Erythroblast (primary cell): ENCODE measurements at regions not wholly inside any gene's neighbourhood (a gene's known extent, or its start where the extent isn't known, plus 50 kb on each side); places are given as distances from the start of the nearest gene placed in this dataset.

ENCODE experiments used
- DNase-seq, 2 experiments: peaks; one replicate each; lab custom pipeline; 2025; lab: John Stamatoyannopoulos, UW
- GATA1 ChIP-seq: IDR thresholded peaks from 2 replicates; pipeline ENCODE4 v1.6.1; 2011; ENCODE audit warnings: low read depth, mild to moderate bottlenecking, control low read depth, low read length, moderate library complexity
- POLR2A ChIP-seq: IDR thresholded peaks from 2 replicates; pipeline ENCODE4 v1.6.1; 2011; ENCODE audit warnings: mild to moderate bottlenecking, low read length

- TF ChIP-seq POLR2A (no peak), GATA1 (no peak)
- no peak for DNase-seq
Observed at GRCh38 chr2:145079641-145080040, 559.7 kb upstream of the ZEB2 start.

GRCh38 chr2:145078923-145079322 is 559.0 kb upstream of the ZEB2 start:
- TF ChIP-seq GATA1, result no peak
- TF ChIP-seq POLR2A, result no peak
- no peak for DNase-seq

GRCh38 chr2:145076085-145076484 is 556.2 kb upstream of the ZEB2 start:
- no peak for DNase-seq
- TF ChIP-seq GATA1 (no peak), POLR2A (no peak)

- no peak for TF ChIP-seq GATA1
- no peak for TF ChIP-seq POLR2A
- no peak for DNase-seq
Observed at GRCh38 chr2:145075454-145076062, 555.6 kb upstream of the ZEB2 start.

GRCh38 chr2:145070703-145071102 is 550.8 kb upstream of the ZEB2 start:
- DNase-seq, result no peak

GRCh38 chr2:145068509-145068908 is 548.6 kb upstream of the ZEB2 start:
- no peak for DNase-seq
- TF ChIP-seq GATA1 (no peak), POLR2A (no peak)

More at GRCh38 chr2:145070703-145071102, 550.8 kb upstream of the ZEB2 start:
- TF ChIP-seq POLR2A (no peak), GATA1 (no peak)

GRCh38 chr2:145067549-145068030 is 547.7 kb upstream of the ZEB2 start:
- TF ChIP-seq GATA1 (no peak), POLR2A (no peak)
- no peak for DNase-seq

GRCh38 chr2:145066856-145067548 is 547.1 kb upstream of the ZEB2 start:
- TF ChIP-seq GATA1, result no peak
- TF ChIP-seq POLR2A, result no peak
- no peak for DNase-seq

- TF ChIP-seq GATA1 (no peak), POLR2A (no peak)
Observed at GRCh38 chr2:145066151-145066661, 546.3 kb upstream of the ZEB2 start.

GRCh38 chr2:145065342-145065741 is 545.4 kb upstream of the ZEB2 start:
- DNase-seq, result no peak
- TF ChIP-seq GATA1, result no peak

More at GRCh38 chr2:145066151-145066661, 546.3 kb upstream of the ZEB2 start:
- DNase-seq, result no peak

- DNase-seq, result no peak
- TF ChIP-seq POLR2A (no peak), GATA1 (no peak)
Observed at GRCh38 chr2:145064511-145064910, 544.6 kb upstream of the ZEB2 start.

- no peak for DNase-seq
- TF ChIP-seq GATA1, result no peak
- TF ChIP-seq POLR2A, result no peak
Observed at GRCh38 chr2:145060876-145061275, 541.0 kb upstream of the ZEB2 start.

- TF ChIP-seq POLR2A, result no peak
- no peak for TF ChIP-seq GATA1
- no peak for DNase-seq
Observed at GRCh38 chr2:145059914-145060313, 540.0 kb upstream of the ZEB2 start.

- no peak for TF ChIP-seq POLR2A
- no peak for TF ChIP-seq GATA1
- no peak for DNase-seq
Observed at GRCh38 chr2:145059343-145059742, 539.4 kb upstream of the ZEB2 start.

- TF ChIP-seq GATA1 (no peak), POLR2A (no peak)
- DNase-seq, result no peak
Observed at GRCh38 chr2:145058457-145058856, 538.5 kb upstream of the ZEB2 start.
